Endothelial cell of umbilical vein (primary cell): ENCODE measurements at regions not wholly inside any gene's neighbourhood (a gene's known extent, or its start where the extent isn't known, plus 50 kb on each side); places are given as distances from the start of the nearest gene placed in this dataset.

ENCODE experiments used
- BruUV-seq: library from RNA; stranded (reverse); fragments of 400-500 nt; replicated peaks from 2 replicates; lab custom pipeline; 2021; lab: Mats Ljungman, UMichigan
- CTCF ChIA-PET: fragments of 300-600, 350-600 bp; sonication (Branson Sonifier 250); formaldehyde crosslinking; loops from one replicate; lab custom pipeline; 2021; ENCODE audit warnings: antibody characterized with exemption, inconsistent platforms; lab: Charles Lee
- POLR2A ChIA-PET: fragments of 300-600, 350-600 bp; sonication (Branson Sonifier 250); formaldehyde crosslinking; loops from one replicate; lab custom pipeline; 2021; ENCODE audit warnings: antibody characterized with exemption, inconsistent platforms; lab: Charles Lee
- DNase-seq: peaks from one replicate; pipeline ENCODE4 v3.0.0-alpha.2; 2011; ENCODE audit warnings: low read depth, low spot score
- FAIRE-seq: peaks from 2 replicates; lab custom pipeline; 2011; peaks lifted over from hg19 to GRCh38; lab: Jason Lieb, UNC
- H2AFZ ChIP-seq: 2 replicates; pipeline ENCODE4 v1.6.0; 2012; ENCODE audit warnings: low read depth, low read length, control low read depth, inconsistent platforms
- H3K27ac ChIP-seq: 2 replicates; pipeline ENCODE4 v1.5.1; 2011; ENCODE audit warnings: low read depth, mild to moderate bottlenecking, control low read depth, low read length, moderate library complexity; ENCODE audit not compliant: insufficient read depth
- H3K27me3 ChIP-seq, 2 experiments: 2 replicates each; pipeline versions ENCODE4 v1.6.0 to v1.6.1; 2011; ENCODE audit warnings: low read length in 2 of 2, mixed read lengths in 1 of 2; ENCODE audit not compliant: control insufficient read depth in 2 of 2, insufficient read depth in 2 of 2
- H3K36me3 ChIP-seq, 2 experiments: 2 replicates in 1 of 2; 3 replicates in 1 of 2; pipeline ENCODE4 v1.5.1; 2011; ENCODE audit warnings: low read length in 2 of 2, mild to moderate bottlenecking in 1 of 2, moderate library complexity in 1 of 2; ENCODE audit not compliant: control insufficient read depth in 2 of 2, insufficient read depth in 2 of 2; ENCODE audit errors: extremely low read depth in 1 of 2
- H3K4me1 ChIP-seq: 3 replicates; pipeline ENCODE4 v1.5.1; 2011; ENCODE audit warnings: mild to moderate bottlenecking, low read length; ENCODE audit not compliant: control insufficient read depth, insufficient read depth; ENCODE audit errors: extremely low read depth
- H3K4me2 ChIP-seq: 2 replicates; pipeline ENCODE4 v1.6.1; 2011; ENCODE audit warnings: low read length, control low read depth, mixed read lengths; ENCODE audit not compliant: insufficient read depth
- H3K4me3 ChIP-seq, 3 experiments: fragments of 200-600 bp in 1 of 3; sonication (generic), shearing (Covaris generic) in 1 of 3; replicated peaks in 1 of 3; 2 replicates each; pipeline ENCODE4 v1.5.1; 2011 to 2016; ENCODE audit warnings: control low read depth in 3 of 3, low read length in 3 of 3, mild to moderate bottlenecking in 2 of 3, inconsistent platforms in 1 of 3, low read depth in 1 of 3, moderate library complexity in 1 of 3; ENCODE audit not compliant: insufficient read depth in 1 of 3
- H3K79me2 ChIP-seq: 2 replicates; pipeline ENCODE4 v1.6.0; 2012; ENCODE audit warnings: low read length, inconsistent platforms; ENCODE audit not compliant: control insufficient read depth, insufficient read depth
- H3K9ac ChIP-seq: replicated peaks from 2 replicates; pipeline ENCODE3; 2011; ENCODE audit warnings: low read length, control low read depth; ENCODE audit not compliant: insufficient read depth; ENCODE audit errors: extremely low read depth
- H3K9me1 ChIP-seq: replicated peaks from 3 replicates; pipeline ENCODE4 v1.6.0; 2011; ENCODE audit warnings: mild to moderate bottlenecking, low read length; ENCODE audit not compliant: control insufficient read depth, insufficient read depth; ENCODE audit errors: extremely low read depth
- H3K9me3 ChIP-seq: replicated peaks from 2 replicates; pipeline ENCODE4 v1.5.1; 2012; ENCODE audit warnings: low read length, inconsistent platforms; ENCODE audit not compliant: control insufficient read depth, insufficient read depth
- H4K20me1 ChIP-seq: replicated peaks from 2 replicates; pipeline ENCODE3; 2011; ENCODE audit warnings: mild to moderate bottlenecking, low read length; ENCODE audit not compliant: control insufficient read depth, insufficient read depth; ENCODE audit errors: extremely low read depth
- CTCF ChIP-seq, 2 donors: IDR thresholded peaks; 1 replicate in 1 of 2; 2 replicates in 1 of 2; pipeline ENCODE4 v1.5.1; 2011; ENCODE audit warnings: low read length in 2 of 2, mild to moderate bottlenecking in 2 of 2, moderate library complexity in 2 of 2, control low read depth in 1 of 2, inconsistent platforms in 1 of 2, low read depth in 1 of 2; ENCODE audit not compliant: insufficient read depth in 1 of 2; ENCODE audit errors: extremely low read depth in 1 of 2
- EZH2 ChIP-seq: IDR thresholded peaks from 2 replicates; pipeline ENCODE4 v1.6.1; 2012; ENCODE audit warnings: borderline replicate concordance, low read depth, mild to moderate bottlenecking, moderate library complexity, low read length, inconsistent platforms; ENCODE audit not compliant: severe bottlenecking
- FOS ChIP-seq: IDR thresholded peaks from 2 replicates; pipeline ENCODE4 v1.6.1; 2011; ENCODE audit warnings: mild to moderate bottlenecking, low read length, moderate library complexity, borderline replicate concordance; ENCODE audit not compliant: insufficient read depth
- GATA2 ChIP-seq: IDR thresholded peaks from 2 replicates; pipeline ENCODE4 v1.7.0; 2011; ENCODE audit warnings: low read depth, mild to moderate bottlenecking, moderate library complexity, mixed read lengths, low read length; ENCODE audit not compliant: insufficient read length, insufficient read depth
- JUN ChIP-seq: IDR thresholded peaks from 2 replicates; pipeline ENCODE4 v1.6.1; 2011; ENCODE audit warnings: borderline replicate concordance, low read depth; ENCODE audit not compliant: insufficient read length, insufficient read depth
- MYC ChIP-seq: IDR thresholded peaks from one replicate; pipeline ENCODE4 v1.6.1; 2011; ENCODE audit warnings: mild to moderate bottlenecking, low read depth, low read length
- POLR2A ChIP-seq: IDR thresholded peaks from 2 replicates; pipeline ENCODE4 v1.6.1; 2012; ENCODE audit warnings: low read depth, mild to moderate bottlenecking, control low read depth, low read length
- POLR2AphosphoS5 ChIP-seq: IDR thresholded peaks from 2 replicates; pipeline ENCODE4 v1.6.1; 2012; ENCODE audit warnings: low read depth, mild to moderate bottlenecking, control low read depth, low read length, moderate library complexity; ENCODE audit not compliant: insufficient read depth
- dilution Hi-C: fragments of 300-500 bp; cut with MboI; formaldehyde crosslinking; loops from one replicate; pipeline ENCODE4 v1.15.0; 2019; ENCODE audit warnings: low sequenced_read_pairs; ENCODE audit not compliant: extremely low pct_ligation_motif_present
- intact Hi-C: fragments of 100-400 bp; cut with micrococcal nuclease; formaldehyde crosslinking; loops from one replicate; pipeline ENCODE4 v1.10.0; 2022
- TF ChIP-seq, protein P1 (sequence below): IDR thresholded peaks from 2 replicates; pipeline ENCODE4 v1.6.1; 2011; ENCODE audit not compliant: insufficient read depth, insufficient read length

- dilution Hi-C loops = no loop called here
- ChIA-PET POLR2A (no interaction called here), CTCF (no interaction called here)
- no peak overlapping the region for H2AFZ ChIP-seq
- H4K20me1 ChIP-seq = no peaks in the 10 kb centered on the region
- no peak for TF ChIP-seq EZH2
- TF ChIP-seq JUN = no peak
- TF ChIP-seq CTCF (IDR thresholded peaks at IDR 0.05; ENCODE audit: extremely low read depth in 1 of 2, insufficient read depth in 1 of 2, low read depth in 1 of 2, low read length in 2 of 2) = no peak
- no peak for TF ChIP-seq FOS
- TF ChIP-seq POLR2A = no peak
- no peak for TF ChIP-seq POLR2AphosphoS5
- DNase-seq (no peak), FAIRE-seq (no peak)
- H3K4me1 ChIP-seq = no peaks in the 10 kb centered on the region
- intact Hi-C loops = no loop called here
- BruUV-seq = no TSS peak
- H3K4me3 ChIP-seq = no peak overlapping the region
- H3K79me2 ChIP-seq = no peaks in the 10 kb centered on the region
- H3K9me1 ChIP-seq = no peaks in the 10 kb centered on the region
- no peak overlapping the region for H3K27ac ChIP-seq
- H3K4me2 ChIP-seq = no peak overlapping the region
- H3K9ac ChIP-seq = no peak overlapping the region
- H3K36me3 ChIP-seq = no peaks in the 10 kb centered on the region
- no peaks in the 10 kb centered on the region for H3K27me3 ChIP-seq
- peaks cover 2% of the 10 kb centered on the region for H3K9me3 ChIP-seq
These were observed 167.4 kb upstream of the XYLT1 start for GRCh38 chr16:17638134-17638533.

- no peak for DNase-seq
- no peaks in the 10 kb centered on the region for H3K27me3 ChIP-seq
- H3K27ac ChIP-seq = no peak overlapping the region
- no peak overlapping the region for H3K4me3 ChIP-seq
- BruUV-seq = no TSS peak
- H3K36me3 ChIP-seq = no peaks in the 10 kb centered on the region
- no peak for TF ChIP-seq GATA2
- no peak for TF ChIP-seq JUN
- TF ChIP-seq CTCF (IDR thresholded peaks at IDR 0.05; ENCODE audit: extremely low read depth in 1 of 2, insufficient read depth in 1 of 2, low read depth in 1 of 2, low read length in 2 of 2) = no peak
- no peak for TF ChIP-seq POLR2A
- TF ChIP-seq, protein P1, sequence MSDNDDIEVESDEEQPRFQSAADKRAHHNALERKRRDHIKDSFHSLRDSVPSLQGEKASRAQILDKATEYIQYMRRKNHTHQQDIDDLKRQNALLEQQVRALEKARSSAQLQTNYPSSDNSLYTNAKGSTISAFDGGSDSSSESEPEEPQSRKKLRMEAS = no peak
- no peak for TF ChIP-seq MYC
- TF ChIP-seq EZH2 = no peak
- no peak for TF ChIP-seq FOS
- no peak for TF ChIP-seq POLR2AphosphoS5
- no peak for FAIRE-seq
- no peak overlapping the region for H3K4me2 ChIP-seq
- no peaks in the 10 kb centered on the region for H3K9me1 ChIP-seq
- no peak overlapping the region for H2AFZ ChIP-seq
- no peak overlapping the region for H3K9ac ChIP-seq
- intact Hi-C loops (no loop called here), dilution Hi-C loops (no loop called here)
- ChIA-PET POLR2A (no interaction called here), CTCF (no interaction called here)
- H4K20me1 ChIP-seq = no peaks in the 10 kb centered on the region
- H3K79me2 ChIP-seq = no peaks in the 10 kb centered on the region
- no peaks in the 10 kb centered on the region for H3K4me1 ChIP-seq
- no peaks in the 10 kb centered on the region for H3K9me3 ChIP-seq
These were observed 164.4 kb upstream of the XYLT1 start for GRCh38 chr16:17635183-17635582.
